Liver (tissue), 7 donors: ENCODE measurements at regions not wholly inside any gene's neighbourhood (a gene's known extent, or its start where the extent isn't known, plus 50 kb on each side); places are given as distances from the start of the nearest gene placed in this dataset.

Source experiments
- DNase-seq: peaks from one replicate; pipeline ENCODE4 v3.0.0-alpha.2; 2017; ENCODE audit warnings: low spot score
- H3K27ac ChIP-seq, 2 donors: one replicate each; pipeline ENCODE4 v1.7.0; 2013; ENCODE audit warnings: inconsistent platforms in 2 of 2, low read length in 2 of 2, control low read depth in 1 of 2, low read depth in 1 of 2, mild to moderate bottlenecking in 1 of 2
- H3K27me3 ChIP-seq, 4 donors: one replicate each; pipeline versions ENCODE4 v1.6.1 to v1.7.0; 2013; ENCODE audit warnings: low read length in 3 of 4, inconsistent platforms in 1 of 4, mild to moderate bottlenecking in 1 of 4, moderate library complexity in 1 of 4; ENCODE audit not compliant: control insufficient read depth in 4 of 4, insufficient read depth in 4 of 4
- H3K36me3 ChIP-seq, 4 donors: one replicate each; pipeline versions ENCODE4 v1.6.1 to v1.7.0; 2013; ENCODE audit warnings: low read length in 3 of 4, mild to moderate bottlenecking in 3 of 4, low read depth in 1 of 4, moderate library complexity in 1 of 4; ENCODE audit not compliant: control insufficient read depth in 4 of 4, insufficient read depth in 3 of 4
- H3K4me1 ChIP-seq, 4 donors: one replicate each; pipeline versions ENCODE4 v1.6.1 to v1.7.0; 2013; ENCODE audit warnings: low read length in 3 of 4, mild to moderate bottlenecking in 3 of 4, moderate library complexity in 1 of 4; ENCODE audit not compliant: control insufficient read depth in 4 of 4, insufficient read depth in 4 of 4
- H3K4me3 ChIP-seq, 3 donors: one replicate each; pipeline versions ENCODE4 v1.6.1 to v1.7.0; 2013; ENCODE audit warnings: low read length in 3 of 3, control low read depth in 1 of 3, low read depth in 1 of 3, mild to moderate bottlenecking in 1 of 3
- H3K9ac ChIP-seq, 2 donors: one replicate each; pipeline ENCODE4 v1.7.0; 2013; ENCODE audit warnings: low read length in 2 of 2, mild to moderate bottlenecking in 2 of 2, moderate library complexity in 2 of 2, control low read depth in 1 of 2, low read depth in 1 of 2
- H3K9me3 ChIP-seq, 4 donors: one replicate each; pipeline versions ENCODE4 v1.6.1 to v1.7.0; 2013; ENCODE audit warnings: low read length in 3 of 4; ENCODE audit not compliant: control insufficient read depth in 4 of 4
- ATF3 ChIP-seq: IDR thresholded peaks from 2 replicates; pipeline ENCODE4 v1.6.1; 2016; ENCODE audit warnings: antibody characterized with exemption
- EGR1 ChIP-seq, 2 donors: IDR thresholded peaks; 2 replicates each; pipeline ENCODE4 v1.6.1; 2016 to 2018; ENCODE audit warnings: antibody characterized with exemption in 2 of 2, low read depth in 2 of 2
- FOXA1 ChIP-seq: IDR thresholded peaks from 2 replicates; pipeline ENCODE4 v1.6.1; 2016; ENCODE audit warnings: antibody characterized with exemption
- FOXA2 ChIP-seq: IDR thresholded peaks from 2 replicates; pipeline ENCODE4 v1.6.1; 2016; ENCODE audit warnings: antibody characterized with exemption
- GABPA ChIP-seq, 2 donors: IDR thresholded peaks in 1 of 2; conservative IDR thresholded peaks in 1 of 2; 2 replicates each; pipeline ENCODE4 v1.6.1; 2016; ENCODE audit warnings: antibody characterized with exemption in 2 of 2, mild to moderate bottlenecking in 1 of 2, moderate library complexity in 1 of 2
- HNF4A ChIP-seq, 2 donors: conservative IDR thresholded peaks; 2 replicates each; pipeline ENCODE4 v1.6.1; 2016; ENCODE audit warnings: antibody characterized with exemption in 2 of 2, mild to moderate bottlenecking in 2 of 2
- HNF4G ChIP-seq: IDR thresholded peaks from 2 replicates; pipeline ENCODE4 v1.6.1; 2016; ENCODE audit warnings: antibody characterized with exemption
- JUND ChIP-seq, 2 donors: IDR thresholded peaks; 2 replicates each; pipeline ENCODE4 v1.6.1; 2016; ENCODE audit warnings: antibody characterized with exemption in 2 of 2
- NR2F2 ChIP-seq: IDR thresholded peaks from 2 replicates; pipeline ENCODE4 v1.6.1; 2016; ENCODE audit warnings: antibody characterized with exemption
- RAD21 ChIP-seq, 2 donors: IDR thresholded peaks; 2 replicates each; pipeline ENCODE4 v1.6.1; 2016; ENCODE audit warnings: antibody characterized with exemption in 2 of 2, mild to moderate bottlenecking in 2 of 2
- RXRA ChIP-seq, 2 donors: IDR thresholded peaks; 2 replicates each; pipeline ENCODE4 v1.6.1; 2017 to 2018; ENCODE audit warnings: antibody characterized with exemption in 2 of 2, mild to moderate bottlenecking in 1 of 2
- SP1 ChIP-seq: IDR thresholded peaks from 2 replicates; pipeline ENCODE4 v1.6.1; 2018; ENCODE audit warnings: antibody characterized with exemption, mild to moderate bottlenecking
- TAF1 ChIP-seq: conservative IDR thresholded peaks from 2 replicates; pipeline ENCODE4 v1.6.1; 2016; ENCODE audit warnings: antibody characterized with exemption, mild to moderate bottlenecking
- YY1 ChIP-seq: IDR thresholded peaks from 2 replicates; pipeline ENCODE4 v1.6.1; 2016; ENCODE audit warnings: antibody characterized with exemption, mild to moderate bottlenecking
- ZBTB33 ChIP-seq: IDR thresholded peaks from 2 replicates; pipeline ENCODE4 v1.6.1; 2016; ENCODE audit warnings: antibody characterized with exemption
- WGBS: extraction: QIAGEN DNeasy Blood & Tissue Kit; methylation state at CpG from one replicate; pipeline ENCODE4 v1.1.7; 2013; 5-methylcytosine and 5-hydroxymethylcytosine counted together
- TF ChIP-seq, protein P1 (sequence below): IDR thresholded peaks from 2 replicates; pipeline ENCODE4 v1.6.1; 2016; ENCODE audit warnings: antibody characterized with exemption, mild to moderate bottlenecking
- TF ChIP-seq, protein P2 (sequence below): IDR thresholded peaks from 2 replicates; pipeline ENCODE4 v1.6.1; 2016; ENCODE audit warnings: antibody characterized with exemption
- donor health status: healthy.
- donor health status: healthy.
- donor health status: healthy.
- donor health status: healthy.

DNA sequence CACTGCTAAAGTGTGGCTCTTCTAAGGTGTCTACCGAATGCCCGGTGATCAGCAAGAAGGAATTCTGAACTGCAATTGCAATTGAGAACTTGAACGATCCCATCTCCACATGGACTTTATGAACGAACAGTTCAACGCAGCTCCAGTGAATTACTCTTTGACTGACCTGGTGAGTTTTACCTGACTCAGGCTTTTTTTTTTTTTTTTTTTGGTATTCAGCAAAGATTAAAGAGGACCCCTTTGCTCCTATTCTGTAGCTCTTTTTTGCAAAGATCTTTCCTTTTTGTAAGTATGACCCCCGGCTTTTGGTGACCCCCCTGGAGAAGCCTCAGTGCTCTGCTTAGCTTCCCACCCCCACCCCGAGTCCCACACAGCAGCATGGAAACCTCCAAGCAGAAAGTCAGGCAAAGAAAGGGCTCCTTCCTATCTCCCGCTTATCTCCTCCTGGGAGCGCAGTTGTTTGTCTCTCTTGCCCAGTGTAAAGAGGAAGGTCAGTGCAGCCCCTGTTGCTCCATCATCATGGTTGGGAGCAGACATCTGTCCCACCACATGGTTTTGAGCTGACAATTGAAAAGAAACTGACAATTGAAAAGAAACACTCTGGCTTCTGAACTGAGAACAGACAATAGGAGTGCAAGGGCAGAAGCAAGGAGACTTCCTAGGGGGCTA is 72.1 kb upstream of the DIO3 start:
- TF ChIP-seq NR2F2 (no peak), EGR1 (IDR thresholded peaks at IDR 0.05; ENCODE audit: low read depth in 2 of 2) (no peak), SP1 (no peak), TAF1 (no peak), HNF4G (no peak), FOXA1 (no peak), HNF4A (conservative IDR thresholded peaks at IDR 0.05) (no peak), JUND (IDR thresholded peaks at IDR 0.05) (no peak)
- TF ChIP-seq, protein P1, sequence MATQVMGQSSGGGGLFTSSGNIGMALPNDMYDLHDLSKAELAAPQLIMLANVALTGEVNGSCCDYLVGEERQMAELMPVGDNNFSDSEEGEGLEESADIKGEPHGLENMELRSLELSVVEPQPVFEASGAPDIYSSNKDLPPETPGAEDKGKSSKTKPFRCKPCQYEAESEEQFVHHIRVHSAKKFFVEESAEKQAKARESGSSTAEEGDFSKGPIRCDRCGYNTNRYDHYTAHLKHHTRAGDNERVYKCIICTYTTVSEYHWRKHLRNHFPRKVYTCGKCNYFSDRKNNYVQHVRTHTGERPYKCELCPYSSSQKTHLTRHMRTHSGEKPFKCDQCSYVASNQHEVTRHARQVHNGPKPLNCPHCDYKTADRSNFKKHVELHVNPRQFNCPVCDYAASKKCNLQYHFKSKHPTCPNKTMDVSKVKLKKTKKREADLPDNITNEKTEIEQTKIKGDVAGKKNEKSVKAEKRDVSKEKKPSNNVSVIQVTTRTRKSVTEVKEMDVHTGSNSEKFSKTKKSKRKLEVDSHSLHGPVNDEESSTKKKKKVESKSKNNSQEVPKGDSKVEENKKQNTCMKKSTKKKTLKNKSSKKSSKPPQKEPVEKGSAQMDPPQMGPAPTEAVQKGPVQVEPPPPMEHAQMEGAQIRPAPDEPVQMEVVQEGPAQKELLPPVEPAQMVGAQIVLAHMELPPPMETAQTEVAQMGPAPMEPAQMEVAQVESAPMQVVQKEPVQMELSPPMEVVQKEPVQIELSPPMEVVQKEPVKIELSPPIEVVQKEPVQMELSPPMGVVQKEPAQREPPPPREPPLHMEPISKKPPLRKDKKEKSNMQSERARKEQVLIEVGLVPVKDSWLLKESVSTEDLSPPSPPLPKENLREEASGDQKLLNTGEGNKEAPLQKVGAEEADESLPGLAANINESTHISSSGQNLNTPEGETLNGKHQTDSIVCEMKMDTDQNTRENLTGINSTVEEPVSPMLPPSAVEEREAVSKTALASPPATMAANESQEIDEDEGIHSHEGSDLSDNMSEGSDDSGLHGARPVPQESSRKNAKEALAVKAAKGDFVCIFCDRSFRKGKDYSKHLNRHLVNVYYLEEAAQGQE: no peak
- H3K9ac ChIP-seq: no peak overlapping the region
- H3K36me3 ChIP-seq: no peaks in the 10 kb centered on the region
- DNase-seq: no peak
- H3K9me3 ChIP-seq: no peaks in the 10 kb centered on the region
- H3K4me1 ChIP-seq: no peaks in the 10 kb centered on the region
- no peaks in the 10 kb centered on the region for H3K27me3 ChIP-seq
- H3K27ac ChIP-seq: no peak overlapping the region
- H3K4me3 ChIP-seq: no peak overlapping the region
- 81% methylated on average over 9 of the region's 9 CpGs for WGBS

DNA sequence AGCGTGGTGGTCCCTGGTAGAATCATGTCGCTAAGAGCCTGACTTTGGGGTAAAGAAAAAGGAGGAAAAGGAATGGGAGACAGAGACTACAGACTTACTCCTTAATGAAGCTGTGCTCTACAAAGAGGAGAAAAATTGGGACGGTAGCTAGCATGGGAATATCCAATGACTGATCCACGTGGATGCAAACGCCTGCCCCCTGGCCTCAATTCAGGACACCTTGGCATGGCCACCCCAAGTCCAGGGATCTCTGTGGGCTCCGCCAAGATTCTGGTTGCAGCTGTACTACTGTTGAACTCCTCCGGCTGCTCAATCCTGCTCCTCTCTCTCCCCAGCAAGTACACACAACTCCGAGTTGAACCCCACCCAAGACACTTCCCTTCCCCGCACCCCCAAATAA is 70.5 kb upstream of the DIO3 start:
- Histone ChIP-seq H3K4me3 (no peak overlapping the region), H3K4me1 (peaks cover 4 to 12% (median 8%) of the 10 kb centered on the region in 4 donors), H3K9me3 (no peaks in the 10 kb centered on the region), H3K27ac (no peak overlapping the region), H3K9ac (no peak overlapping the region), H3K27me3 (no peaks in the 10 kb centered on the region), H3K36me3 (no peaks in the 10 kb centered on the region)
- no peak for DNase-seq
- no peak for TF ChIP-seq RXRA (IDR thresholded peaks at IDR 0.05)
- TF ChIP-seq GABPA (IDR thresholded peaks at IDR 0.05 in 1 of 2, conservative IDR thresholded peaks at IDR 0.05 in 1 of 2): no peak
- TF ChIP-seq RAD21 (IDR thresholded peaks at IDR 0.05): no peak
- TF ChIP-seq, protein P2, sequence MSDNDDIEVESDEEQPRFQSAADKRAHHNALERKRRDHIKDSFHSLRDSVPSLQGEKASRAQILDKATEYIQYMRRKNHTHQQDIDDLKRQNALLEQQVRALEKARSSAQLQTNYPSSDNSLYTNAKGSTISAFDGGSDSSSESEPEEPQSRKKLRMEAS: no peak
- no peak for TF ChIP-seq EGR1 (IDR thresholded peaks at IDR 0.05; ENCODE audit: low read depth in 2 of 2)
- TF ChIP-seq HNF4A (conservative IDR thresholded peaks at IDR 0.05): no peak
- TF ChIP-seq JUND (IDR thresholded peaks at IDR 0.05): no peak
- TF ChIP-seq, protein P1: no peak
- TF ChIP-seq ATF3: no peak
- no peak for TF ChIP-seq YY1
- TF ChIP-seq FOXA2: no peak
- no peak for TF ChIP-seq SP1
- no peak for TF ChIP-seq HNF4G
- TF ChIP-seq NR2F2: no peak
- no peak for TF ChIP-seq FOXA1
- TF ChIP-seq ZBTB33: no peak
- TF ChIP-seq TAF1: no peak
- 89% methylated on average over 9 of the region's 9 CpGs for WGBS
